ENCODE measurements at regions not wholly inside any gene's neighbourhood (a gene's known extent, or its start where the extent isn't known, plus 50 kb on each side); places are given as distances from the start of the nearest gene placed in this dataset.
A peak's percentile ranks its signal among the peaks of the same experiment; 100 is the strongest.

- no peak for DNase-seq
Measured at GRCh38 chr21:14869984-14870852, 194.6 kb downstream of the NRIP1 start.

- DNase-seq: no peak
Measured at GRCh38 chr21:14866859-14867765, 197.7 kb downstream of the NRIP1 start.

- peak; percentile 54 for DNase-seq
Measured at GRCh38 chr21:14864211-14865021, 200.4 kb downstream of the NRIP1 start.

GRCh38 chr21:14863745-14864210 is 201.0 kb downstream of the NRIP1 start:
- no peak for DNase-seq

GRCh38 chr21:14862794-14863720 is 201.7 kb downstream of the NRIP1 start:
- DNase-seq: no peak

GRCh38 chr21:14858311-14858710 is 206.5 kb downstream of the NRIP1 start:
- DNase-seq: no peak

- DNase-seq: no peak
Measured at GRCh38 chr21:14857529-14857928, 207.3 kb downstream of the NRIP1 start.

GRCh38 chr21:14850394-14850793 is 214.4 kb downstream of the NRIP1 start:
- DNase-seq: no peak

- no peak for DNase-seq
Measured at GRCh38 chr21:14846621-14847020, 218.2 kb downstream of the NRIP1 start.

GRCh38 chr21:14844001-14844400 is 220.8 kb downstream of the NRIP1 start:
- DNase-seq: no peak

GRCh38 chr21:14842601-14843000 is 222.2 kb downstream of the NRIP1 start:
- DNase-seq: no peak

- DNase-seq: no peak
Measured at GRCh38 chr21:14841511-14842472, 223.0 kb downstream of the NRIP1 start.

- DNase-seq: no peak
Measured at GRCh38 chr21:14838400-14838799, 226.4 kb downstream of the NRIP1 start.

- no peak for DNase-seq
Measured at GRCh38 chr21:14836950-14837349, 227.8 kb downstream of the NRIP1 start.

GRCh38 chr21:14833666-14834351 is 231.0 kb downstream of the NRIP1 start:
- no peak for DNase-seq

- DNase-seq: no peak
Measured at GRCh38 chr21:14833241-14833640, 231.6 kb downstream of the NRIP1 start.

GRCh38 chr21:14830307-14830706 is 234.5 kb downstream of the NRIP1 start:
- DNase-seq: no peak

GRCh38 chr21:14829685-14830084 is 235.1 kb downstream of the NRIP1 start:
- DNase-seq: no peak

- no peak for DNase-seq
Measured at GRCh38 chr21:14827468-14827867, 237.3 kb downstream of the NRIP1 start.

Measured in right kidney (tissue), 1 donor.